ENCODE measurements at regions not wholly inside any gene's neighbourhood (a gene's known extent, or its start where the extent isn't known, plus 50 kb on each side); places are given as distances from the start of the nearest gene placed in this dataset.

GRCh38 chr2:37477921-37478320 lies 133.5 kb downstream of the QPCT start:
- H3K9ac ChIP-seq (ENCODE audit: low read length) = no peak overlapping the region
- TF ChIP-seq EZH2phosphoT487 (IDR thresholded peaks at IDR 0.05; ENCODE audit: low read depth) (no peak), CTCF (IDR thresholded peaks at IDR 0.05; ENCODE audit: low read depth, low read length) (no peak)
- no peak overlapping the region for H3K4me3 ChIP-seq (ENCODE audit: low read length)
- H3K27me3 ChIP-seq (ENCODE audit: low read depth, low read length) = no peaks in the 10 kb centered on the region
- H3K79me2 ChIP-seq (ENCODE audit: low read length) = no peaks in the 10 kb centered on the region
- H3K36me3 ChIP-seq (replicated peaks; ENCODE audit: low read depth, low read length) = no peaks in the 10 kb centered on the region
- no peak overlapping the region for H2AFZ ChIP-seq (ENCODE audit: low read depth, low read length)
- no peaks in the 10 kb centered on the region for H4K20me1 ChIP-seq (ENCODE audit: insufficient read depth, low read length)
- H3K4me1 ChIP-seq (ENCODE audit: low read length) = peaks cover 3% of the 10 kb centered on the region; the same call in 1 of the 2 replicates
- H3K27ac ChIP-seq (ENCODE audit: low read length) = no peak overlapping the region
- H3K4me2 ChIP-seq (ENCODE audit: low read length) = no peak overlapping the region
- H3K9me3 ChIP-seq (ENCODE audit: insufficient read depth, low read length) = no peaks in the 10 kb centered on the region

- no peaks in the 10 kb centered on the region for H4K20me1 ChIP-seq (ENCODE audit: insufficient read depth, low read length)
- H3K9me3 ChIP-seq (ENCODE audit: insufficient read depth, low read length) = no peaks in the 10 kb centered on the region
- H3K27ac ChIP-seq (ENCODE audit: low read length) = no peak overlapping the region
- no peaks in the 10 kb centered on the region for H3K36me3 ChIP-seq (replicated peaks; ENCODE audit: low read depth, low read length)
- TF ChIP-seq EZH2phosphoT487 (IDR thresholded peaks at IDR 0.05; ENCODE audit: low read depth) (no peak), CTCF (IDR thresholded peaks at IDR 0.05; ENCODE audit: low read depth, low read length) (no peak)
- H3K4me3 ChIP-seq (ENCODE audit: low read length) = no peak overlapping the region
- H3K4me2 ChIP-seq (ENCODE audit: low read length) = no peak overlapping the region
- H2AFZ ChIP-seq (ENCODE audit: low read depth, low read length) = no peak overlapping the region
- no peak overlapping the region for H3K9ac ChIP-seq (ENCODE audit: low read length)
- peaks cover 2% of the 10 kb centered on the region; the same call in 1 of the 2 replicates for H3K4me1 ChIP-seq (ENCODE audit: low read length)
- H3K27me3 ChIP-seq (ENCODE audit: low read depth, low read length) = no peaks in the 10 kb centered on the region
- H3K79me2 ChIP-seq (ENCODE audit: low read length) = no peaks in the 10 kb centered on the region
Measured at GRCh38 chr2:37481244-37481643, 136.8 kb downstream of the QPCT start.

GRCh38 chr2:37489041-37489456 lies 144.6 kb downstream of the QPCT start:
- H4K20me1 ChIP-seq (ENCODE audit: insufficient read depth, low read length) = no peaks in the 10 kb centered on the region
- no peaks in the 10 kb centered on the region for H3K36me3 ChIP-seq (replicated peaks; ENCODE audit: low read depth, low read length)
- no peaks in the 10 kb centered on the region for H3K4me1 ChIP-seq (ENCODE audit: low read length)
- no peak overlapping the region for H3K27ac ChIP-seq (ENCODE audit: low read length)
- no peak overlapping the region for H3K4me2 ChIP-seq (ENCODE audit: low read length)
- H3K9ac ChIP-seq (ENCODE audit: low read length) = no peak overlapping the region
- no peaks in the 10 kb centered on the region for H3K27me3 ChIP-seq (ENCODE audit: low read depth, low read length)
- H3K79me2 ChIP-seq (ENCODE audit: low read length) = no peaks in the 10 kb centered on the region
- TF ChIP-seq EZH2phosphoT487 (IDR thresholded peaks at IDR 0.05; ENCODE audit: low read depth) (no peak), CTCF (IDR thresholded peaks at IDR 0.05; ENCODE audit: low read depth, low read length) (no peak)
- no peak overlapping the region for H2AFZ ChIP-seq (ENCODE audit: low read depth, low read length)
- H3K9me3 ChIP-seq (ENCODE audit: insufficient read depth, low read length) = no peaks in the 10 kb centered on the region
- H3K4me3 ChIP-seq (ENCODE audit: low read length) = no peak overlapping the region

- no peaks in the 10 kb centered on the region for H3K4me1 ChIP-seq (ENCODE audit: low read length)
- TF ChIP-seq CTCF (IDR thresholded peaks at IDR 0.05; ENCODE audit: low read depth, low read length) (no peak), EZH2phosphoT487 (IDR thresholded peaks at IDR 0.05; ENCODE audit: low read depth) (no peak)
Measured at GRCh38 chr2:37489536-37489935, 145.1 kb downstream of the QPCT start.

More at GRCh38 chr2:37489536-37489935, 145.1 kb downstream of the QPCT start:
- Histone ChIP-seq H2AFZ (ENCODE audit: low read depth, low read length) (no peak overlapping the region), H3K27me3 (ENCODE audit: low read depth, low read length) (no peaks in the 10 kb centered on the region), H4K20me1 (ENCODE audit: insufficient read depth, low read length) (no peaks in the 10 kb centered on the region), H3K36me3 (replicated peaks; ENCODE audit: low read depth, low read length) (no peaks in the 10 kb centered on the region), H3K27ac (ENCODE audit: low read length) (no peak overlapping the region), H3K79me2 (ENCODE audit: low read length) (no peaks in the 10 kb centered on the region), H3K4me2 (ENCODE audit: low read length) (no peak overlapping the region), H3K9me3 (ENCODE audit: insufficient read depth, low read length) (no peaks in the 10 kb centered on the region), H3K4me3 (ENCODE audit: low read length) (no peak overlapping the region), H3K9ac (ENCODE audit: low read length) (no peak overlapping the region)

Measured in OCI-LY3 (cell line).